Activated CD4-positive, alpha-beta T cell treated with anti-CD3 and anti-CD28 coated beads, Interleukin-2, amount 10 ng/mL, durations not matched to agents 24 days and 14 days (primary cell): ENCODE measurements at regions not wholly inside any gene's neighbourhood (a gene's known extent, or its start where the extent isn't known, plus 50 kb on each side); places are given as distances from the start of the nearest gene placed in this dataset.

ENCODE experiments used
- DNase-seq: peaks from one replicate; pipeline ENCODE4 v3.0.0; 2022
- H3K27ac Mint-ChIP-seq: one replicate; pipeline ENCODE4 v1.8.0; 2022; ENCODE audit warnings: mild to moderate bottlenecking, mixed read lengths
- H3K27me3 Mint-ChIP-seq: one replicate; pipeline ENCODE4 v1.8.0; 2022; ENCODE audit warnings: mixed read lengths
- H3K36me3 Mint-ChIP-seq: one replicate; pipeline ENCODE4 v1.8.0; 2022; ENCODE audit warnings: low read depth, mild to moderate bottlenecking, mixed read lengths
- H3K4me1 Mint-ChIP-seq: one replicate; pipeline ENCODE4 v1.8.0; 2021; ENCODE audit warnings: mixed read lengths
- H3K4me3 Mint-ChIP-seq: one replicate; pipeline ENCODE4 v1.8.0; 2022; ENCODE audit warnings: mild to moderate bottlenecking, moderate library complexity, mixed read lengths
- H3K9me3 Mint-ChIP-seq: one replicate; pipeline ENCODE4 v1.8.0; 2021; ENCODE audit warnings: mixed read lengths
- intact Hi-C: fragments of 100-400 bp; cut with micrococcal nuclease; formaldehyde crosslinking; loops from one replicate; pipeline ENCODE4 v1.15.1; 2023

- H3K4me3 Mint-ChIP-seq = no peak overlapping the region
- no peak for DNase-seq
- peaks cover 2% of the 10 kb centered on the region for H3K9me3 Mint-ChIP-seq
- intact Hi-C loops = no loop called here
- no peaks in the 10 kb centered on the region for H3K4me1 Mint-ChIP-seq
- no peak overlapping the region for H3K27ac Mint-ChIP-seq
- H3K36me3 Mint-ChIP-seq = no peaks in the 10 kb centered on the region
- H3K27me3 Mint-ChIP-seq = no peaks in the 10 kb centered on the region
These were observed 525.7 kb upstream of the IGFBP7 start for GRCh38 chr4:57635910-57636309.

- Mint-ChIP-seq H3K4me1 (no peaks in the 10 kb centered on the region), H3K27ac (no peak overlapping the region), H3K36me3 (no peaks in the 10 kb centered on the region), H3K9me3 (peaks cover 2% of the 10 kb centered on the region), H3K4me3 (no peak overlapping the region), H3K27me3 (no peaks in the 10 kb centered on the region)
- intact Hi-C loops = no loop called here
- no peak for DNase-seq
These were observed 523.2 kb upstream of the IGFBP7 start for GRCh38 chr4:57633212-57633859.

GRCh38 chr4:57632564-57632963 is 522.4 kb upstream of the IGFBP7 start:
- Mint-ChIP-seq H3K9me3 (peaks cover 2% of the 10 kb centered on the region), H3K27ac (no peak overlapping the region), H3K4me1 (no peaks in the 10 kb centered on the region), H3K4me3 (no peak overlapping the region), H3K27me3 (no peaks in the 10 kb centered on the region), H3K36me3 (no peaks in the 10 kb centered on the region)
- intact Hi-C loops = no loop called here
- DNase-seq = no peak

- H3K27me3 Mint-ChIP-seq = no peaks in the 10 kb centered on the region
- H3K4me3 Mint-ChIP-seq = no peak overlapping the region
- intact Hi-C loops = no loop called here
- H3K4me1 Mint-ChIP-seq = no peaks in the 10 kb centered on the region
- H3K36me3 Mint-ChIP-seq = no peaks in the 10 kb centered on the region
- H3K9me3 Mint-ChIP-seq = peaks cover 2% of the 10 kb centered on the region
- no peak for DNase-seq
- H3K27ac Mint-ChIP-seq = no peak overlapping the region
These were observed 521.0 kb upstream of the IGFBP7 start for GRCh38 chr4:57631147-57631546.

GRCh38 chr4:57628004-57628403 is 517.8 kb upstream of the IGFBP7 start:
- Mint-ChIP-seq H3K9me3 (peaks cover 6% of the 10 kb centered on the region), H3K36me3 (no peaks in the 10 kb centered on the region), H3K27ac (no peak overlapping the region), H3K4me3 (no peak overlapping the region), H3K4me1 (no peaks in the 10 kb centered on the region), H3K27me3 (no peaks in the 10 kb centered on the region)
- intact Hi-C loops = no loop called here
- no peak for DNase-seq

GRCh38 chr4:57614257-57614932 is 504.2 kb upstream of the IGFBP7 start:
- H3K4me1 Mint-ChIP-seq = no peaks in the 10 kb centered on the region
- no peaks in the 10 kb centered on the region for H3K36me3 Mint-ChIP-seq
- H3K27ac Mint-ChIP-seq = no peak overlapping the region
- DNase-seq = no peak
- H3K4me3 Mint-ChIP-seq = no peak overlapping the region
- no peaks in the 10 kb centered on the region for H3K27me3 Mint-ChIP-seq
- intact Hi-C loops = no loop called here
- H3K9me3 Mint-ChIP-seq = no peaks in the 10 kb centered on the region

- no peak overlapping the region for H3K4me3 Mint-ChIP-seq
- H3K9me3 Mint-ChIP-seq = no peaks in the 10 kb centered on the region
- H3K36me3 Mint-ChIP-seq = no peaks in the 10 kb centered on the region
- no peaks in the 10 kb centered on the region for H3K4me1 Mint-ChIP-seq
- no peaks in the 10 kb centered on the region for H3K27me3 Mint-ChIP-seq
- no peak overlapping the region for H3K27ac Mint-ChIP-seq
- no peak for DNase-seq
- intact Hi-C loops = no loop called here
These were observed 502.1 kb upstream of the IGFBP7 start for GRCh38 chr4:57612279-57612678.

- H3K27ac Mint-ChIP-seq = no peak overlapping the region
These were observed 497.5 kb upstream of the IGFBP7 start for GRCh38 chr4:57607566-57608180.

GRCh38 chr4:57605376-57605775 is 495.2 kb upstream of the IGFBP7 start:
- Mint-ChIP-seq H3K27me3 (no peaks in the 10 kb centered on the region), H3K27ac (no peak overlapping the region), H3K9me3 (no peaks in the 10 kb centered on the region), H3K4me3 (no peak overlapping the region), H3K4me1 (no peaks in the 10 kb centered on the region), H3K36me3 (no peaks in the 10 kb centered on the region)
- intact Hi-C loops = no loop called here
- no peak for DNase-seq

More at GRCh38 chr4:57607566-57608180, 497.5 kb upstream of the IGFBP7 start:
- H3K36me3 Mint-ChIP-seq = no peaks in the 10 kb centered on the region
- H3K27me3 Mint-ChIP-seq = no peaks in the 10 kb centered on the region
- intact Hi-C loops = no loop called here
- H3K4me1 Mint-ChIP-seq = no peaks in the 10 kb centered on the region
- no peaks in the 10 kb centered on the region for H3K9me3 Mint-ChIP-seq
- no peak for DNase-seq
- no peak overlapping the region for H3K4me3 Mint-ChIP-seq

- Mint-ChIP-seq H3K9me3 (no peaks in the 10 kb centered on the region), H3K4me1 (no peaks in the 10 kb centered on the region), H3K27ac (no peak overlapping the region), H3K4me3 (no peak overlapping the region), H3K36me3 (no peaks in the 10 kb centered on the region), H3K27me3 (no peaks in the 10 kb centered on the region)
- intact Hi-C loops = no loop called here
- no peak for DNase-seq
These were observed 492.0 kb upstream of the IGFBP7 start for GRCh38 chr4:57602141-57602540.

GRCh38 chr4:57591073-57591472 is 480.9 kb upstream of the IGFBP7 start:
- Mint-ChIP-seq H3K4me3 (no peak overlapping the region), H3K36me3 (no peaks in the 10 kb centered on the region), H3K27me3 (no peaks in the 10 kb centered on the region), H3K4me1 (no peaks in the 10 kb centered on the region), H3K27ac (no peak overlapping the region), H3K9me3 (peaks cover 7% of the 10 kb centered on the region)
- intact Hi-C loops = no loop called here
- DNase-seq = no peak

- Mint-ChIP-seq H3K27me3 (no peaks in the 10 kb centered on the region), H3K36me3 (no peaks in the 10 kb centered on the region), H3K4me1 (no peaks in the 10 kb centered on the region), H3K9me3 (peaks cover 7% of the 10 kb centered on the region), H3K27ac (no peak overlapping the region), H3K4me3 (no peak overlapping the region)
- intact Hi-C loops = no loop called here
- no peak for DNase-seq
These were observed 478.4 kb upstream of the IGFBP7 start for GRCh38 chr4:57588557-57588956.

GRCh38 chr4:57580710-57581599 is 470.8 kb upstream of the IGFBP7 start:
- H3K27ac Mint-ChIP-seq = no peak overlapping the region
- intact Hi-C loops = no loop called here
- H3K27me3 Mint-ChIP-seq = no peaks in the 10 kb centered on the region
- no peaks in the 10 kb centered on the region for H3K4me1 Mint-ChIP-seq
- H3K9me3 Mint-ChIP-seq = peaks cover 6% of the 10 kb centered on the region
- H3K4me3 Mint-ChIP-seq = no peak overlapping the region
- no peaks in the 10 kb centered on the region for H3K36me3 Mint-ChIP-seq
- DNase-seq = no peak

GRCh38 chr4:57575426-57575825 is 465.2 kb upstream of the IGFBP7 start:
- Mint-ChIP-seq H3K4me3 (no peak overlapping the region), H3K36me3 (no peaks in the 10 kb centered on the region), H3K27me3 (no peaks in the 10 kb centered on the region), H3K4me1 (no peaks in the 10 kb centered on the region), H3K27ac (no peak overlapping the region), H3K9me3 (peaks cover 6% of the 10 kb centered on the region)
- intact Hi-C loops = no loop called here
- no peak for DNase-seq
